Endothelial cell of umbilical vein (primary cell): ENCODE measurements at regions not wholly inside any gene's neighbourhood (a gene's known extent, or its start where the extent isn't known, plus 50 kb on each side); places are given as distances from the start of the nearest gene placed in this dataset.
"Not testable (repeated sequence)": the region's sequence is repeated elsewhere in the genome, so short reads cannot be mapped to it uniquely, and the experiment has no call there.

Experiments
- BruUV-seq: library from RNA; stranded (reverse); fragments of 400-500 nt; replicated peaks from 2 replicates; lab custom pipeline; 2021; lab: Mats Ljungman, UMichigan
- CTCF ChIA-PET: fragments of 300-600, 350-600 bp; sonication (Branson Sonifier 250); formaldehyde crosslinking; loops from one replicate; lab custom pipeline; 2021; ENCODE audit warnings: antibody characterized with exemption, inconsistent platforms; lab: Charles Lee
- POLR2A ChIA-PET: fragments of 300-600, 350-600 bp; sonication (Branson Sonifier 250); formaldehyde crosslinking; loops from one replicate; lab custom pipeline; 2021; ENCODE audit warnings: antibody characterized with exemption, inconsistent platforms; lab: Charles Lee
- DNase-seq: peaks from one replicate; pipeline ENCODE4 v3.0.0-alpha.2; 2011; ENCODE audit warnings: low read depth, low spot score
- FAIRE-seq: peaks from 2 replicates; lab custom pipeline; 2011; peaks lifted over from hg19 to GRCh38; lab: Jason Lieb, UNC
- H2AFZ ChIP-seq: 2 replicates; pipeline ENCODE4 v1.6.0; 2012; ENCODE audit warnings: low read depth, low read length, control low read depth, inconsistent platforms
- H3K27ac ChIP-seq: 2 replicates; pipeline ENCODE4 v1.5.1; 2011; ENCODE audit warnings: low read depth, mild to moderate bottlenecking, control low read depth, low read length, moderate library complexity; ENCODE audit not compliant: insufficient read depth
- H3K27me3 ChIP-seq, 2 experiments: 2 replicates each; pipeline versions ENCODE4 v1.6.0 to v1.6.1; 2011; ENCODE audit warnings: low read length in 2 of 2, mixed read lengths in 1 of 2; ENCODE audit not compliant: control insufficient read depth in 2 of 2, insufficient read depth in 2 of 2
- H3K36me3 ChIP-seq, 2 experiments: 2 replicates in 1 of 2; 3 replicates in 1 of 2; pipeline ENCODE4 v1.5.1; 2011; ENCODE audit warnings: low read length in 2 of 2, mild to moderate bottlenecking in 1 of 2, moderate library complexity in 1 of 2; ENCODE audit not compliant: control insufficient read depth in 2 of 2, insufficient read depth in 2 of 2; ENCODE audit errors: extremely low read depth in 1 of 2
- H3K4me1 ChIP-seq: 3 replicates; pipeline ENCODE4 v1.5.1; 2011; ENCODE audit warnings: mild to moderate bottlenecking, low read length; ENCODE audit not compliant: control insufficient read depth, insufficient read depth; ENCODE audit errors: extremely low read depth
- H3K4me2 ChIP-seq: 2 replicates; pipeline ENCODE4 v1.6.1; 2011; ENCODE audit warnings: low read length, control low read depth, mixed read lengths; ENCODE audit not compliant: insufficient read depth
- H3K4me3 ChIP-seq, 3 experiments: fragments of 200-600 bp in 1 of 3; sonication (generic), shearing (Covaris generic) in 1 of 3; replicated peaks in 1 of 3; 2 replicates each; pipeline ENCODE4 v1.5.1; 2011 to 2016; ENCODE audit warnings: control low read depth in 3 of 3, low read length in 3 of 3, mild to moderate bottlenecking in 2 of 3, inconsistent platforms in 1 of 3, low read depth in 1 of 3, moderate library complexity in 1 of 3; ENCODE audit not compliant: insufficient read depth in 1 of 3
- H3K79me2 ChIP-seq: 2 replicates; pipeline ENCODE4 v1.6.0; 2012; ENCODE audit warnings: low read length, inconsistent platforms; ENCODE audit not compliant: control insufficient read depth, insufficient read depth
- H3K9ac ChIP-seq: replicated peaks from 2 replicates; pipeline ENCODE3; 2011; ENCODE audit warnings: low read length, control low read depth; ENCODE audit not compliant: insufficient read depth; ENCODE audit errors: extremely low read depth
- H3K9me1 ChIP-seq: replicated peaks from 3 replicates; pipeline ENCODE4 v1.6.0; 2011; ENCODE audit warnings: mild to moderate bottlenecking, low read length; ENCODE audit not compliant: control insufficient read depth, insufficient read depth; ENCODE audit errors: extremely low read depth
- H3K9me3 ChIP-seq: replicated peaks from 2 replicates; pipeline ENCODE4 v1.5.1; 2012; ENCODE audit warnings: low read length, inconsistent platforms; ENCODE audit not compliant: control insufficient read depth, insufficient read depth
- H4K20me1 ChIP-seq: replicated peaks from 2 replicates; pipeline ENCODE3; 2011; ENCODE audit warnings: mild to moderate bottlenecking, low read length; ENCODE audit not compliant: control insufficient read depth, insufficient read depth; ENCODE audit errors: extremely low read depth
- EZH2 ChIP-seq: IDR thresholded peaks from 2 replicates; pipeline ENCODE4 v1.6.1; 2012; ENCODE audit warnings: borderline replicate concordance, low read depth, mild to moderate bottlenecking, moderate library complexity, low read length, inconsistent platforms; ENCODE audit not compliant: severe bottlenecking
- FOS ChIP-seq: IDR thresholded peaks from 2 replicates; pipeline ENCODE4 v1.6.1; 2011; ENCODE audit warnings: mild to moderate bottlenecking, low read length, moderate library complexity, borderline replicate concordance; ENCODE audit not compliant: insufficient read depth
- GATA2 ChIP-seq: IDR thresholded peaks from 2 replicates; pipeline ENCODE4 v1.7.0; 2011; ENCODE audit warnings: low read depth, mild to moderate bottlenecking, moderate library complexity, mixed read lengths, low read length; ENCODE audit not compliant: insufficient read length, insufficient read depth
- JUN ChIP-seq: IDR thresholded peaks from 2 replicates; pipeline ENCODE4 v1.6.1; 2011; ENCODE audit warnings: borderline replicate concordance, low read depth; ENCODE audit not compliant: insufficient read length, insufficient read depth
- MYC ChIP-seq: IDR thresholded peaks from one replicate; pipeline ENCODE4 v1.6.1; 2011; ENCODE audit warnings: mild to moderate bottlenecking, low read depth, low read length
- POLR2A ChIP-seq: IDR thresholded peaks from 2 replicates; pipeline ENCODE4 v1.6.1; 2012; ENCODE audit warnings: low read depth, mild to moderate bottlenecking, control low read depth, low read length
- POLR2AphosphoS5 ChIP-seq: IDR thresholded peaks from 2 replicates; pipeline ENCODE4 v1.6.1; 2012; ENCODE audit warnings: low read depth, mild to moderate bottlenecking, control low read depth, low read length, moderate library complexity; ENCODE audit not compliant: insufficient read depth
- dilution Hi-C: fragments of 300-500 bp; cut with MboI; formaldehyde crosslinking; loops from one replicate; pipeline ENCODE4 v1.15.0; 2019; ENCODE audit warnings: low sequenced_read_pairs; ENCODE audit not compliant: extremely low pct_ligation_motif_present
- intact Hi-C: fragments of 100-400 bp; cut with micrococcal nuclease; formaldehyde crosslinking; loops from one replicate; pipeline ENCODE4 v1.10.0; 2022
- TF ChIP-seq, protein P1 (sequence below), 2 donors: IDR thresholded peaks; 1 replicate in 1 of 2; 2 replicates in 1 of 2; pipeline ENCODE4 v1.5.1; 2011; ENCODE audit warnings: low read length in 2 of 2, mild to moderate bottlenecking in 2 of 2, moderate library complexity in 2 of 2, control low read depth in 1 of 2, inconsistent platforms in 1 of 2, low read depth in 1 of 2; ENCODE audit not compliant: insufficient read depth in 1 of 2; ENCODE audit errors: extremely low read depth in 1 of 2
- TF ChIP-seq, protein P2 (sequence below): IDR thresholded peaks from 2 replicates; pipeline ENCODE4 v1.6.1; 2011; ENCODE audit not compliant: insufficient read depth, insufficient read length

DNA sequence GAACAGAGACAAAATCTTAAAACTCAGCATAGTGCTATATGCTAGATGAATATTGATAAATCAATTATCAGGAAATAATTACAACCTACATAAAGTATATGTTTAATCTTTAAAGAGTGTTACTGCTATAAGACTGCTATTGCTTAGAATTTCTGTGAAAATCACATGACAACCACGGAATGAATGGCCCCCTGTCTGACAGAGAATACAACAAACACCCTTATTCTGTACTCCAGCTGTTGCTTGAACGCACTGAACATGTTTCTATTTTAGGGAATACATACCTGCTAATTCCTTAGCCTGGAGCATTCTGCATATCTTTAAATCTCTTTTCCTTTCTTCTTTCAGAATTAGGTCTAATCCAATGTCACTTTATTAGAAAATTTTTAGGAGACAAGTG is 452.4 kb upstream of the PHF14 start:
- BruUV-seq: no TSS peak
- no peak for FAIRE-seq
- H3K27ac ChIP-seq: no peak overlapping the region

DNA sequence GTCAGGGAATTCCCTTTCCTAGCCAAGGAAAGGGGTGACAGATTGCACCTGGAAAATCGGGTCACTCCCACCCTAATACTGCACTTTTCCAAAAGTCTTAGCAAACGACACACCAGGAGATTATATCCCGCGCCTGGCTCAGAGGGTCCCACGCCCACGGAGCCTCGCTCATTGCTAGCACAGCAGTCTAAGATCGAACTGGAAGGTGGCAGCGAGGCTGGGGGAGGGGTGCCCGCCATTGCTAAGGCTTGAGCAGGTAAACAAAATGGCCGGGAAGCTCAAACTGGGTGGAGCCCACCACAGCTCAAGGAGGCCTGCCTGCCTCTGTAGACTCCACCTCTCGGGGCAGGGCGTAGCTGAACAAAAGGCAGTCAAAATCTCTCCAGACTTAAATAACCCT is 440.2 kb upstream of the PHF14 start:
- H3K27me3 ChIP-seq, intact Hi-C loops, H2AFZ ChIP-seq, CTCF ChIA-PET, H3K4me3 ChIP-seq, H3K9ac ChIP-seq, H3K36me3 ChIP-seq, POLR2A ChIA-PET, H3K4me2 ChIP-seq, H3K79me2 ChIP-seq, FAIRE-seq, DNase-seq, H3K9me3 ChIP-seq, H3K9me1 ChIP-seq, dilution Hi-C loops, BruUV-seq, H3K27ac ChIP-seq, H3K4me1 ChIP-seq, H4K20me1 ChIP-seq: not testable (repeated sequence)

More for the DNA sequence above, 452.4 kb upstream of the PHF14 start:
- Histone ChIP-seq H3K79me2 (no peaks in the 10 kb centered on the region), H3K9ac (no peak overlapping the region), H3K36me3 (no peaks in the 10 kb centered on the region), H2AFZ (no peak overlapping the region), H4K20me1 (no peaks in the 10 kb centered on the region), H3K4me2 (no peak overlapping the region), H3K9me1 (no peaks in the 10 kb centered on the region), H3K4me3 (no peak overlapping the region), H3K4me1 (no peaks in the 10 kb centered on the region), H3K9me3 (no peaks in the 10 kb centered on the region), H3K27me3 (no peaks in the 10 kb centered on the region)
- intact Hi-C loops: no loop called here
- dilution Hi-C loops: no loop called here
- TF ChIP-seq, protein P1, sequence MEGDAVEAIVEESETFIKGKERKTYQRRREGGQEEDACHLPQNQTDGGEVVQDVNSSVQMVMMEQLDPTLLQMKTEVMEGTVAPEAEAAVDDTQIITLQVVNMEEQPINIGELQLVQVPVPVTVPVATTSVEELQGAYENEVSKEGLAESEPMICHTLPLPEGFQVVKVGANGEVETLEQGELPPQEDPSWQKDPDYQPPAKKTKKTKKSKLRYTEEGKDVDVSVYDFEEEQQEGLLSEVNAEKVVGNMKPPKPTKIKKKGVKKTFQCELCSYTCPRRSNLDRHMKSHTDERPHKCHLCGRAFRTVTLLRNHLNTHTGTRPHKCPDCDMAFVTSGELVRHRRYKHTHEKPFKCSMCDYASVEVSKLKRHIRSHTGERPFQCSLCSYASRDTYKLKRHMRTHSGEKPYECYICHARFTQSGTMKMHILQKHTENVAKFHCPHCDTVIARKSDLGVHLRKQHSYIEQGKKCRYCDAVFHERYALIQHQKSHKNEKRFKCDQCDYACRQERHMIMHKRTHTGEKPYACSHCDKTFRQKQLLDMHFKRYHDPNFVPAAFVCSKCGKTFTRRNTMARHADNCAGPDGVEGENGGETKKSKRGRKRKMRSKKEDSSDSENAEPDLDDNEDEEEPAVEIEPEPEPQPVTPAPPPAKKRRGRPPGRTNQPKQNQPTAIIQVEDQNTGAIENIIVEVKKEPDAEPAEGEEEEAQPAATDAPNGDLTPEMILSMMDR (IDR thresholded peaks at IDR 0.05; ENCODE audit: extremely low read depth in 1 of 2, insufficient read depth in 1 of 2, low read depth in 1 of 2, low read length in 2 of 2): no peak
- no peak for TF ChIP-seq MYC
- no peak for TF ChIP-seq POLR2A
- no peak for TF ChIP-seq JUN
- no peak for TF ChIP-seq EZH2
- no peak for TF ChIP-seq FOS
- no peak for TF ChIP-seq GATA2
- no peak for TF ChIP-seq POLR2AphosphoS5
- TF ChIP-seq, protein P2, sequence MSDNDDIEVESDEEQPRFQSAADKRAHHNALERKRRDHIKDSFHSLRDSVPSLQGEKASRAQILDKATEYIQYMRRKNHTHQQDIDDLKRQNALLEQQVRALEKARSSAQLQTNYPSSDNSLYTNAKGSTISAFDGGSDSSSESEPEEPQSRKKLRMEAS: no peak
- DNase-seq: no peak
- ChIA-PET CTCF (no interaction called here), POLR2A (no interaction called here)
